Endothelial cell of umbilical vein (primary cell): ENCODE measurements at regions not wholly inside any gene's neighbourhood (a gene's known extent, or its start where the extent isn't known, plus 50 kb on each side); places are given as distances from the start of the nearest gene placed in this dataset.

Source experiments
- CTCF ChIP-seq, 2 donors: IDR thresholded peaks; 1 replicate in 1 of 2; 2 replicates in 1 of 2; pipeline ENCODE4 v1.5.1; 2011; ENCODE audit warnings: low read length in 2 of 2, mild to moderate bottlenecking in 2 of 2, moderate library complexity in 2 of 2, control low read depth in 1 of 2, inconsistent platforms in 1 of 2, low read depth in 1 of 2; ENCODE audit not compliant: insufficient read depth in 1 of 2; ENCODE audit errors: extremely low read depth in 1 of 2
- EZH2 ChIP-seq: IDR thresholded peaks from 2 replicates; pipeline ENCODE4 v1.6.1; 2012; ENCODE audit warnings: borderline replicate concordance, low read depth, mild to moderate bottlenecking, moderate library complexity, low read length, inconsistent platforms; ENCODE audit not compliant: severe bottlenecking
- FOS ChIP-seq: IDR thresholded peaks from 2 replicates; pipeline ENCODE4 v1.6.1; 2011; ENCODE audit warnings: mild to moderate bottlenecking, low read length, moderate library complexity, borderline replicate concordance; ENCODE audit not compliant: insufficient read depth
- POLR2AphosphoS5 ChIP-seq: IDR thresholded peaks from 2 replicates; pipeline ENCODE4 v1.6.1; 2012; ENCODE audit warnings: low read depth, mild to moderate bottlenecking, control low read depth, low read length, moderate library complexity; ENCODE audit not compliant: insufficient read depth

GRCh38 chr12:42002563-42002962 lies 142.1 kb downstream of the GXYLT1 start:
- no peak for TF ChIP-seq CTCF (IDR thresholded peaks at IDR 0.05; ENCODE audit: extremely low read depth in 1 of 2, insufficient read depth in 1 of 2, low read depth in 1 of 2, low read length in 2 of 2)
- TF ChIP-seq POLR2AphosphoS5: no peak
- no peak for TF ChIP-seq FOS
- TF ChIP-seq EZH2: no peak
